Keratinocyte (primary cell): ENCODE measurements at regions not wholly inside any gene's neighbourhood (a gene's known extent, or its start where the extent isn't known, plus 50 kb on each side); places are given as distances from the start of the nearest gene placed in this dataset.

Experiments used
- DNase-seq: peaks from one replicate; pipeline ENCODE4 v3.0.0-alpha.2; 2011; ENCODE audit warnings: low read depth, missing footprints, low spot score
- FAIRE-seq: peaks from 2 replicates; lab custom pipeline; 2011; peaks lifted over from hg19 to GRCh38; lab: Jason Lieb, UNC
- H2AFZ ChIP-seq: 2 replicates; pipeline ENCODE4 v1.6.0; 2012; ENCODE audit warnings: low read length, control low read depth, inconsistent platforms; ENCODE audit not compliant: control insufficient read depth
- H3K27ac ChIP-seq: 2 replicates; pipeline ENCODE4 v1.5.1; 2011; ENCODE audit warnings: low read length; ENCODE audit not compliant: control insufficient read depth, insufficient read depth
- H3K27me3 ChIP-seq: 3 replicates; pipeline ENCODE4 v1.6.0; 2011; ENCODE audit warnings: low read length; ENCODE audit not compliant: control insufficient read depth, insufficient read depth; ENCODE audit errors: extremely low read depth
- H3K36me3 ChIP-seq, 2 experiments: 2 replicates in 1 of 2; 3 replicates in 1 of 2; pipeline ENCODE4 v1.5.1; 2011; ENCODE audit warnings: low read length in 2 of 2, mild to moderate bottlenecking in 1 of 2; ENCODE audit not compliant: control insufficient read depth in 2 of 2, insufficient read depth in 2 of 2; ENCODE audit errors: extremely low read depth in 1 of 2
- H3K4me1 ChIP-seq: 3 replicates; pipeline ENCODE4 v1.5.1; 2011; ENCODE audit warnings: low read length; ENCODE audit not compliant: control insufficient read depth, insufficient read depth; ENCODE audit errors: extremely low read depth
- H3K4me2 ChIP-seq: 3 replicates; pipeline ENCODE4 v1.6.0; 2011; ENCODE audit warnings: low read depth, low read length; ENCODE audit not compliant: control insufficient read depth, insufficient read depth; ENCODE audit errors: extremely low read depth
- H3K4me3 ChIP-seq, 3 experiments: fragments of 200-600 bp in 1 of 3; sonication (generic) in 1 of 3; 2 replicates in 2 of 3; 3 replicates in 1 of 3; pipeline ENCODE4 v1.5.1; 2011 to 2016; ENCODE audit warnings: low read length in 3 of 3, mild to moderate bottlenecking in 3 of 3, control low read depth in 2 of 3, inconsistent platforms in 1 of 3, low read depth in 1 of 3, mixed read lengths in 1 of 3, mixed run types in 1 of 3, moderate library complexity in 1 of 3; ENCODE audit not compliant: control insufficient read depth in 2 of 3, insufficient read depth in 2 of 3; ENCODE audit errors: extremely low read depth in 1 of 3
- H3K79me2 ChIP-seq: 2 replicates; pipeline ENCODE4 v1.6.0; 2012; ENCODE audit warnings: low read length; ENCODE audit not compliant: control insufficient read depth, insufficient read depth
- H3K9ac ChIP-seq: 3 replicates; pipeline ENCODE4 v1.6.0; 2011; ENCODE audit warnings: low read length; ENCODE audit not compliant: control insufficient read depth, insufficient read depth; ENCODE audit errors: extremely low read depth
- H3K9me1 ChIP-seq: 3 replicates; pipeline ENCODE4 v1.6.0; 2011; ENCODE audit warnings: low read length; ENCODE audit not compliant: control insufficient read depth, insufficient read depth; ENCODE audit errors: extremely low read depth
- H3K9me3 ChIP-seq: 2 replicates; pipeline ENCODE4 v1.5.1; 2012; ENCODE audit warnings: low read depth, low read length; ENCODE audit not compliant: control insufficient read depth
- H4K20me1 ChIP-seq: 3 replicates; pipeline ENCODE4 v1.6.0; 2011; ENCODE audit warnings: low read length; ENCODE audit not compliant: control insufficient read depth, insufficient read depth; ENCODE audit errors: extremely low read depth
- EZH2 ChIP-seq: IDR thresholded peaks from one replicate; pipeline ENCODE4 v1.6.1; 2012; ENCODE audit warnings: inconsistent platforms, mild to moderate bottlenecking, low read length, moderate library complexity
- dilution Hi-C: fragments of 300-500 bp; cut with MboI; formaldehyde crosslinking; loops from one replicate; pipeline ENCODE4 v1.7.0; 2020; ENCODE audit warnings: low sequenced_read_pairs; ENCODE audit not compliant: extremely low pct_ligation_motif_present
- TF ChIP-seq, protein P1 (sequence below), 3 experiments: IDR thresholded peaks in 1 of 3; conservative IDR thresholded peaks in 1 of 3; optimal IDR thresholded peaks in 1 of 3; 2 replicates in 2 of 3; 3 replicates in 1 of 3; pipeline versions ENCODE3 to v1.5.1; 2011; ENCODE audit warnings: low read length in 3 of 3, mild to moderate bottlenecking in 3 of 3, moderate library complexity in 2 of 3, control low read depth in 1 of 3, inconsistent platforms in 1 of 3; ENCODE audit not compliant: insufficient read depth in 2 of 3; ENCODE audit errors: extremely low read depth in 1 of 3

DNA sequence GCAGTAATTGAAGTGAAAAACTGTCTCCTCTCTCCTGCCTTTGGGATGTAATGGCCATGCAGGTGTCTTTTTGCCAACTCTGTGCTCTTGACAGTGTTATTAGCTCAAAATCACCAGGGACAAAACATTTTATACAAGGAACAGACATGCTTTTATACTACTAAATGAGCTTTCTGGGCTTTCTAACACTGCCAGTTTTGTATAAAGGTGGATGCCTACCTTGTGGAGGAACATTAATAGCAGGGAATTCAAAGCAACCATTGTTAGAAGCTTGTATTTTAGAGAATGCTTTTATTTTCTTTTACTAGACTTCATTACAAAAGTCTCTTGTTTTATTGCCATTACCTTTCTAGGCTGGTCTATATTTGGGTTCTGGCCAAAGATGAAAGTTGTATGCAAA, 54.7 kb upstream of the ARSJ start:
- H4K20me1 ChIP-seq: no peaks in the 10 kb centered on the region
- H3K4me1 ChIP-seq: no peaks in the 10 kb centered on the region
- H3K36me3 ChIP-seq: no peaks in the 10 kb centered on the region
- H3K9ac ChIP-seq: no peak overlapping the region
- no peaks in the 10 kb centered on the region for H3K79me2 ChIP-seq
- dilution Hi-C loops: no loop called here
- H3K4me2 ChIP-seq: no peak overlapping the region
- no peak overlapping the region for H2AFZ ChIP-seq
- H3K27me3 ChIP-seq: no peaks in the 10 kb centered on the region
- TF ChIP-seq, protein P1, sequence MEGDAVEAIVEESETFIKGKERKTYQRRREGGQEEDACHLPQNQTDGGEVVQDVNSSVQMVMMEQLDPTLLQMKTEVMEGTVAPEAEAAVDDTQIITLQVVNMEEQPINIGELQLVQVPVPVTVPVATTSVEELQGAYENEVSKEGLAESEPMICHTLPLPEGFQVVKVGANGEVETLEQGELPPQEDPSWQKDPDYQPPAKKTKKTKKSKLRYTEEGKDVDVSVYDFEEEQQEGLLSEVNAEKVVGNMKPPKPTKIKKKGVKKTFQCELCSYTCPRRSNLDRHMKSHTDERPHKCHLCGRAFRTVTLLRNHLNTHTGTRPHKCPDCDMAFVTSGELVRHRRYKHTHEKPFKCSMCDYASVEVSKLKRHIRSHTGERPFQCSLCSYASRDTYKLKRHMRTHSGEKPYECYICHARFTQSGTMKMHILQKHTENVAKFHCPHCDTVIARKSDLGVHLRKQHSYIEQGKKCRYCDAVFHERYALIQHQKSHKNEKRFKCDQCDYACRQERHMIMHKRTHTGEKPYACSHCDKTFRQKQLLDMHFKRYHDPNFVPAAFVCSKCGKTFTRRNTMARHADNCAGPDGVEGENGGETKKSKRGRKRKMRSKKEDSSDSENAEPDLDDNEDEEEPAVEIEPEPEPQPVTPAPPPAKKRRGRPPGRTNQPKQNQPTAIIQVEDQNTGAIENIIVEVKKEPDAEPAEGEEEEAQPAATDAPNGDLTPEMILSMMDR (optimal IDR thresholded peaks at IDR 0.05 in 1 of 3, IDR thresholded peaks at IDR 0.05 in 1 of 3, conservative IDR thresholded peaks at IDR 0.05 in 1 of 3; ENCODE audit: extremely low read depth in 1 of 3, insufficient read depth in 2 of 3, low read length in 3 of 3): no peak
- no peak for TF ChIP-seq EZH2
- no peaks in the 10 kb centered on the region for H3K9me1 ChIP-seq
- no peak overlapping the region for H3K27ac ChIP-seq
- FAIRE-seq (no peak), DNase-seq (no peak)
- H3K9me3 ChIP-seq: no peaks in the 10 kb centered on the region
- H3K4me3 ChIP-seq: no peak overlapping the region

DNA sequence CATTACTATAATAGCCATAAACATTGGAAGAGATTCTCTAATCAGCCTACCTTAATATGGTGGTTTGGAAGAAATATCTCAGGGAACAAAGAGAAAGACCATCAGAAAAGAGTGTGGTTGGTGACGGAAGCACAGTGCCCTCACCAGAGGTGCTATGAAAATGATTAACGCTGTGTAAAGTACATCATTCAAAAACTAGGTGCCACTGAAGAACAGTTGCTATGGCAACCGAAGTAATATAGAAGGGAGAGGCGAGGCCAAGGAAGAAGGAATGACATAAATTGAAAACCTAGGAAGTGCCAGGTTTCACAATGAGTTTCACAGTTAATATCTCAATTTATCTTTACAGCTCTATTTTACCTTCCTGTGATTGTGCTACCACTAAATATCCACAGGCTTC, 57.0 kb upstream of the ARSJ start:
- Histone ChIP-seq H3K36me3 (no peaks in the 10 kb centered on the region), H3K27me3 (no peaks in the 10 kb centered on the region), H3K9ac (no peak overlapping the region), H3K79me2 (no peaks in the 10 kb centered on the region), H2AFZ (no peak overlapping the region), H3K4me2 (no peak overlapping the region), H4K20me1 (no peaks in the 10 kb centered on the region), H3K4me1 (peaks cover 5% of the 10 kb centered on the region), H3K9me3 (no peaks in the 10 kb centered on the region), H3K9me1 (no peaks in the 10 kb centered on the region), H3K4me3 (no peak overlapping the region), H3K27ac (no peak overlapping the region)
- TF ChIP-seq, protein P1 (optimal IDR thresholded peaks at IDR 0.05 in 1 of 3, IDR thresholded peaks at IDR 0.05 in 1 of 3, conservative IDR thresholded peaks at IDR 0.05 in 1 of 3; ENCODE audit: extremely low read depth in 1 of 3, insufficient read depth in 2 of 3, low read length in 3 of 3): no peak
- no peak for TF ChIP-seq EZH2
- FAIRE-seq (no peak), DNase-seq (no peak)
- dilution Hi-C loops: no loop called here
